Thyroid gland (tissue), 4 donors: ENCODE measurements at regions not wholly inside any gene's neighbourhood (a gene's known extent, or its start where the extent isn't known, plus 50 kb on each side); places are given as distances from the start of the nearest gene placed in this dataset.

Source experiments
- POLR2A ChIP-seq, 2 donors: fragments of 450-650 bp; IDR thresholded peaks; one replicate each; pipeline ENCODE4 v1.6.1; 2017; ENCODE audit warnings: antibody characterized with exemption in 2 of 2, mild to moderate bottlenecking in 2 of 2, moderate library complexity in 1 of 2
- TF ChIP-seq, protein P1 (sequence below), 6 experiments: fragments of 200-600 bp in 3 of 6; fragments of 450-650 bp in 3 of 6; sonication (generic) in 3 of 6; IDR thresholded peaks; one replicate each; pipeline ENCODE4 v1.5.1; 2016 to 2019; ENCODE audit warnings: antibody characterized with exemption in 6 of 6, mild to moderate bottlenecking in 2 of 6, inconsistent platforms in 1 of 6, moderate library complexity in 1 of 6

DNA sequence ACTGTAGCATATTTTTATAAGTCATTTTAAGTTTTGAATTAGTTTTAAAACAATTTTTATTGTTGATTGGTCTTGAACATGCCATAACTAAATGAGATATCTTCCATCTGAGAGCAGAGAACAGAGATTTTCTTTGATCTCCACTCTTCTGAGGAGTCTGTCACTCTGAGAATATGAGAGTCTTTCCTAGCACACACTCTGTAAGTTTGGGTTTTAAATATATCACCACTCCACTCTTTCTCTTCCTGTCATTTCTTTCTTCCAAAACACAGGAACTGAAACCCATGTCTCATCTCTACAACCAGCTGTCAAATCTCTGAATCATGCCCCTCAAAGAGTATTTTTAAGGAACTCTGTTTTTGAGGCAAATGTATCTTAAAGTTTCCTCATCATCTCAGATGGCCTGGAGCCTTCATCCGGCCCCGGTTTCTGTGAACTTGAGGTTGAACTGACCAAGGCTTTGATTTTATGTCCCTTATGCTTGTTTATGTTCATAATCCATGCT, 698.2 kb upstream of the SGCG start:
- no peak for TF ChIP-seq POLR2A (IDR thresholded peaks at IDR 0.05)
- TF ChIP-seq, protein P1, sequence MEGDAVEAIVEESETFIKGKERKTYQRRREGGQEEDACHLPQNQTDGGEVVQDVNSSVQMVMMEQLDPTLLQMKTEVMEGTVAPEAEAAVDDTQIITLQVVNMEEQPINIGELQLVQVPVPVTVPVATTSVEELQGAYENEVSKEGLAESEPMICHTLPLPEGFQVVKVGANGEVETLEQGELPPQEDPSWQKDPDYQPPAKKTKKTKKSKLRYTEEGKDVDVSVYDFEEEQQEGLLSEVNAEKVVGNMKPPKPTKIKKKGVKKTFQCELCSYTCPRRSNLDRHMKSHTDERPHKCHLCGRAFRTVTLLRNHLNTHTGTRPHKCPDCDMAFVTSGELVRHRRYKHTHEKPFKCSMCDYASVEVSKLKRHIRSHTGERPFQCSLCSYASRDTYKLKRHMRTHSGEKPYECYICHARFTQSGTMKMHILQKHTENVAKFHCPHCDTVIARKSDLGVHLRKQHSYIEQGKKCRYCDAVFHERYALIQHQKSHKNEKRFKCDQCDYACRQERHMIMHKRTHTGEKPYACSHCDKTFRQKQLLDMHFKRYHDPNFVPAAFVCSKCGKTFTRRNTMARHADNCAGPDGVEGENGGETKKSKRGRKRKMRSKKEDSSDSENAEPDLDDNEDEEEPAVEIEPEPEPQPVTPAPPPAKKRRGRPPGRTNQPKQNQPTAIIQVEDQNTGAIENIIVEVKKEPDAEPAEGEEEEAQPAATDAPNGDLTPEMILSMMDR (IDR thresholded peaks at IDR 0.05): no peak
